K562 (cell line): ENCODE measurements at regions not wholly inside any gene's neighbourhood (a gene's known extent, or its start where the extent isn't known, plus 50 kb on each side); places are given as distances from the start of the nearest gene placed in this dataset.

Experiments
- ATAC-seq: fragments of 200-7000 bp; cut with Tn5 transposase; 3 replicates; pipeline ENCODE4 v1.9.1; 2020; ENCODE audit warnings: moderate library complexity
- BruUV-seq: library from RNA; stranded (reverse); fragments of 400-500 nt; replicated peaks from 2 replicates; lab custom pipeline; 2021; lab: Mats Ljungman, UMichigan
- CTCF ChIA-PET: fragments of 300-600 bp; formaldehyde crosslinking; extraction: SDS; loops from one replicate; lab custom pipeline; 2021; ENCODE audit warnings: low intra/inter-chr PET ratio; lab: Yijun Ruan, JAX
- POLR2A ChIA-PET: fragments of 300-600, 350-650 bp; sonication (Branson Sonifier 250); formaldehyde crosslinking; extraction: SDS; loops from one replicate; lab custom pipeline; 2021; ENCODE audit warnings: antibody characterized with exemption, inconsistent platforms; lab: Yijun Ruan, JAX
- DNase-seq, 4 experiments: peaks; one replicate each; pipeline versions ENCODE4 v3.0.0 to v3.0.0-alpha.2; 2011 to 2018; ENCODE audit warnings: low spot score in 3 of 4, mixed read lengths in 3 of 4; ENCODE audit errors: extremely low read depth in 1 of 4
- FAIRE-seq: peaks from 2 replicates; lab custom pipeline; 2011; peaks lifted over from hg19 to GRCh38; lab: Jason Lieb, UNC
- H2AFZ ChIP-seq: 2 replicates; pipeline ENCODE4 v1.6.0; 2011; ENCODE audit warnings: low read depth, low read length, control low read depth, inconsistent platforms
- H3K27ac ChIP-seq: fragments of 200-600 bp; 3 replicates; pipeline ENCODE4 v1.8.0; 2011; ENCODE audit warnings: low read depth, mild to moderate bottlenecking, control low read depth, inconsistent platforms, low read length, moderate library complexity, mixed read lengths; ENCODE audit errors: extremely low read depth
- H3K27me3 ChIP-seq, 2 experiments: fragments of 300-600 bp in 1 of 2; 2 replicates in 1 of 2; 3 replicates in 1 of 2; pipeline versions ENCODE4 v1.6.0 to v1.8.0; 2011; ENCODE audit warnings: inconsistent platforms in 2 of 2, low read length in 2 of 2, mild to moderate bottlenecking in 1 of 2, mixed read lengths in 1 of 2, moderate library complexity in 1 of 2; ENCODE audit not compliant: control insufficient read depth in 2 of 2, insufficient read depth in 2 of 2
- H3K36me3 ChIP-seq: fragments of 300-600 bp; 3 replicates; pipeline ENCODE4 v1.8.0; 2011; ENCODE audit warnings: mild to moderate bottlenecking, low read length, inconsistent platforms; ENCODE audit not compliant: control insufficient read depth, insufficient read depth
- H3K4me1 ChIP-seq, 2 experiments: fragments of 200-600 bp in 1 of 2; replicated peaks in 1 of 2; 2 replicates in 1 of 2; 3 replicates in 1 of 2; pipeline versions ENCODE4 v1.5.1 to v1.8.0; 2011; ENCODE audit warnings: inconsistent platforms in 2 of 2, low read length in 2 of 2, mild to moderate bottlenecking in 1 of 2, mixed read lengths in 1 of 2, moderate library complexity in 1 of 2; ENCODE audit not compliant: control insufficient read depth in 2 of 2, insufficient read depth in 2 of 2
- H3K4me2 ChIP-seq: 2 replicates; pipeline ENCODE4 v1.6.1; 2011; ENCODE audit warnings: low read length, control low read depth, inconsistent platforms, mixed read lengths; ENCODE audit not compliant: insufficient read depth
- H3K4me3 ChIP-seq: fragments of 200-600 bp; sonication (generic), shearing (Covaris generic); 2 replicates; pipeline ENCODE4 v1.5.1; 2016; ENCODE audit warnings: control low read depth, inconsistent platforms
- H3K79me2 ChIP-seq: fragments of 200-600 bp; 3 replicates; pipeline ENCODE4 v1.8.0; 2011; ENCODE audit warnings: low read length, inconsistent platforms; ENCODE audit not compliant: control insufficient read depth, insufficient read depth
- H3K9ac ChIP-seq, 2 experiments: 2 replicates each; pipeline versions ENCODE4 v1.6.0 to v1.6.1; 2011; ENCODE audit warnings: low read depth in 2 of 2, low read length in 2 of 2, control low read depth in 1 of 2, inconsistent platforms in 1 of 2, mild to moderate bottlenecking in 1 of 2, mixed read lengths in 1 of 2; ENCODE audit not compliant: insufficient read depth in 1 of 2
- H3K9me1 ChIP-seq: one replicate; pipeline ENCODE4 v1.6.0; 2011; ENCODE audit warnings: inconsistent platforms, mild to moderate bottlenecking, low read length, moderate library complexity; ENCODE audit not compliant: control insufficient read depth, insufficient read depth
- H3K9me3 ChIP-seq: replicated peaks from 2 replicates; pipeline ENCODE4 v1.5.1; 2011; ENCODE audit warnings: low read depth, low read length, inconsistent platforms; ENCODE audit not compliant: control insufficient read depth, insufficient read depth
- H4K20me1 ChIP-seq: replicated peaks from 2 replicates; pipeline ENCODE4 v1.6.1; 2011; ENCODE audit warnings: low read length, inconsistent platforms, mixed read lengths; ENCODE audit not compliant: control insufficient read depth, insufficient read depth
- HSF4 ChIP-seq: fragments of 250-450 bp; sonication (Bioruptor Pico); IDR thresholded peaks from 2 replicates; pipeline ENCODE4 v2.1.2; 2022; ENCODE audit warnings: mild to moderate bottlenecking, moderate library complexity, borderline replicate concordance
- KLF1 ChIP-seq: fragments of 450-650 bp; IDR thresholded peaks from 2 replicates; pipeline ENCODE4 v1.6.1; 2016; ENCODE audit warnings: missing genetic modification characterization, missing compliant biosample characterization
- PCBP1 ChIP-seq: fragments of 200-400 bp; formaldehyde crosslinking; IDR thresholded peaks from 2 replicates; pipeline ENCODE4 v1.6.1; 2018; ENCODE audit warnings: mild to moderate bottlenecking, low read depth, low read length; ENCODE audit not compliant: poor library complexity, severe bottlenecking
- POLR2B ChIP-seq: fragments of 450-650 bp; IDR thresholded peaks from 2 replicates; pipeline ENCODE4 v1.6.1; 2018; ENCODE audit warnings: low read depth; ENCODE audit not compliant: partially characterized antibody
- STAT5B ChIP-seq: fragments of 250-450 bp; sonication (Bioruptor Pico); IDR thresholded peaks from 2 replicates; pipeline ENCODE4 v1.8.0; 2021; ENCODE audit warnings: mild to moderate bottlenecking, inconsistent platforms
- TRIM28 ChIP-seq: fragments of 450-650 bp; IDR thresholded peaks from 2 replicates; pipeline ENCODE4 v1.6.1; 2017
- ZNF41 ChIP-seq: fragments of 250-450 bp; sonication (Bioruptor Pico); conservative IDR thresholded peaks from 2 replicates; pipeline ENCODE4 v1.4.0; 2020; ENCODE audit warnings: mild to moderate bottlenecking
- WGBS: fragments of 100-300 bp; shearing (Covaris generic); methylation state at CpG from one replicate; pipeline ENCODE4 v1.1.6; 2016; ENCODE audit warnings: low coverage, mixed read lengths; ENCODE audit not compliant: insufficient coverage; ENCODE audit errors: missing lambda C conversion rate; 5-methylcytosine and 5-hydroxymethylcytosine counted together
- in situ Hi-C: fragments of 300-500 bp; cut with MboI; formaldehyde crosslinking; loops from 4 replicates; pipeline ENCODE4 v1.15.0; 2018; ENCODE audit warnings: inconsistent platforms, mixed read lengths
- intact Hi-C: fragments of 100-400 bp; cut with micrococcal nuclease; formaldehyde crosslinking; loops from 2 replicates; pipeline ENCODE4 v1.14.2; 2022

- no TSS peak for BruUV-seq
- POLR2A ChIA-PET = interaction anchor here (0.6 to 2.6 kb wide), 3 partner anchors 14 to 54 kb away, joined by 3 to 9 read pairs (median 3); no protein-coding TSS in a partner anchor
These were observed 90.6 kb upstream of the CIBAR2 start for GRCh38 chr16:85202631-85203461.

GRCh38 chr16:85203462-85203813, 91.2 kb upstream of the CIBAR2 start:
- CTCF ChIA-PET = no interaction called here
- POLR2A ChIA-PET = interaction anchor here (0.6 to 2.6 kb wide), 3 partner anchors 13 to 54 kb away, joined by 3 to 9 read pairs (median 3); no protein-coding TSS in a partner anchor
- DNase-seq = no peak
- Histone ChIP-seq H3K79me2 (peaks cover 11% of the 10 kb centered on the region; the same call in 2 of the 3 replicates), H3K9ac (peak overlapping the region in 1 of 2 experiments; percentile 55; a peak in 2 of 4 replicates), H3K36me3 (peaks cover 4% of the 10 kb centered on the region; the same call in 2 of the 3 replicates), H3K9me1 (peaks cover 4% of the 10 kb centered on the region), H3K27me3 (no peaks in the 10 kb centered on the region), H3K4me3 (no peak overlapping the region), H3K4me1 (peaks cover 26 to 71% of the 10 kb centered on the region in 2 experiments; a peak in 4 of 5 replicates), H3K9me3 (peaks cover 5% of the 10 kb centered on the region), H3K4me2 (no peak overlapping the region), H4K20me1 (no peaks in the 10 kb centered on the region), H3K27ac (no peak overlapping the region), H2AFZ (no peak overlapping the region)
- in situ Hi-C loops (no loop called here), intact Hi-C loops (no loop called here)
- no TSS peak for BruUV-seq
- 87% methylated on average over 5 of the region's 5 CpGs for WGBS
- FAIRE-seq = no peak
- ATAC-seq = no peak
- no peak for TF ChIP-seq HSF4 (CRISPR knock-in tag)
- TF ChIP-seq TRIM28 = no peak
- no peak for TF ChIP-seq KLF1
- TF ChIP-seq ZNF41 (CRISPR knock-in tag) = no peak
- TF ChIP-seq, all 486 proteins: peak for 0

More at GRCh38 chr16:85202631-85203461, 90.6 kb upstream of the CIBAR2 start:
- no peak for ATAC-seq
- no peaks in the 10 kb centered on the region; the same call in 1 of the 2 replicates for H4K20me1 ChIP-seq
- peak; percentile 62 for TF ChIP-seq PCBP1
- TF ChIP-seq POLR2B = no peak
- no peak for TF ChIP-seq STAT5B
- TF ChIP-seq, all 486 proteins: peak for 1
- CTCF ChIA-PET = no interaction called here
- Histone ChIP-seq H3K79me2 (peaks cover 11% of the 10 kb centered on the region; the same call in 2 of the 3 replicates), H3K9ac (peak overlapping the region in 1 of 2 experiments; percentile 69; a peak in 2 of 4 replicates), H3K4me1 (peaks cover 26 to 72% of the 10 kb centered on the region in 2 experiments; a peak in 4 of 5 replicates), H3K27ac (no peak overlapping the region), H3K4me3 (no peak overlapping the region), H3K9me1 (peaks cover 4% of the 10 kb centered on the region), H3K27me3 (no peaks in the 10 kb centered on the region), H3K9me3 (no peaks in the 10 kb centered on the region), H3K36me3 (no peaks in the 10 kb centered on the region; the same call in 1 of the 3 replicates), H2AFZ (no peak overlapping the region), H3K4me2 (no peak overlapping the region)
- WGBS = 85% methylated on average over 15 of the region's 21 CpGs
- intact Hi-C loops (no loop called here), in situ Hi-C loops (no loop called here)
- DNase-seq = no peak
- FAIRE-seq = no peak
